IMR-90 (cell line): ENCODE measurements at regions not wholly inside any gene's neighbourhood (a gene's known extent, or its start where the extent isn't known, plus 50 kb on each side); places are given as distances from the start of the nearest gene placed in this dataset.

Experiments used
- CHD1 ChIP-seq: IDR thresholded peaks from 2 replicates; pipeline ENCODE4 v1.6.1; 2012; ENCODE audit warnings: low read depth, low read length, improper control_type of control experiment
- CTCF ChIP-seq: conservative IDR thresholded peaks from 2 replicates; pipeline ENCODE4 v1.5.1; 2012; ENCODE audit warnings: mild to moderate bottlenecking, low read depth, low read length, improper control_type of control experiment
- ELK1 ChIP-seq: fragments of 150-350 bp; IDR thresholded peaks from 2 replicates; pipeline ENCODE4 v1.6.1; 2016; ENCODE audit warnings: low read depth, mild to moderate bottlenecking, low read length, moderate library complexity, borderline replicate concordance
- NFE2L2 ChIP-seq: fragments of 150-350 bp; IDR thresholded peaks from 2 replicates; pipeline ENCODE4 v1.6.1; 2016; ENCODE audit warnings: low read depth, mild to moderate bottlenecking, low read length

- TF ChIP-seq CTCF (no peak), ELK1 (no peak), CHD1 (no peak), NFE2L2 (no peak)
Measured at GRCh38 chr6:40689185-40689584, 102.0 kb upstream of the LRFN2 start.
